ENCODE measurements at regions not wholly inside any gene's neighbourhood (a gene's known extent, or its start where the extent isn't known, plus 50 kb on each side); places are given as distances from the start of the nearest gene placed in this dataset.

- TF ChIP-seq BCL11A (IDR thresholded peaks at IDR 0.05; ENCODE audit: low read depth in 2 of 2, low read length in 2 of 2) (no peak), JUND (IDR thresholded peaks at IDR 0.05; ENCODE audit: low read length) (no peak), POU5F1 (IDR thresholded peaks at IDR 0.05; ENCODE audit: low read depth, low read length) (no peak), EP300 (IDR thresholded peaks at IDR 0.05; ENCODE audit: borderline replicate concordance in 1 of 2, low read depth in 2 of 2, low read length in 2 of 2) (no peak), CTBP2 (IDR thresholded peaks at IDR 0.05; ENCODE audit: borderline replicate concordance, insufficient read depth, insufficient read length, low read length) (no peak)
Observed at GRCh38 chr3:30123755-30124154, 482.6 kb upstream of the TGFBR2 start (continued).
